ENCODE measurements at regions not wholly inside any gene's neighbourhood (a gene's known extent, or its start where the extent isn't known, plus 50 kb on each side); places are given as distances from the start of the nearest gene placed in this dataset.

GRCh38 chr2:7845332-7845731, 836.5 kb upstream of the ID2 start:
- TF ChIP-seq POLR2A (IDR thresholded peaks at IDR 0.05; ENCODE audit: low read depth, low read length) (no peak), POLR2AphosphoS5 (IDR thresholded peaks at IDR 0.05; ENCODE audit: low read depth, low read length) (no peak), SPI1 (IDR thresholded peaks at IDR 0.05; ENCODE audit: low read depth, low read length) (no peak), TAF1 (IDR thresholded peaks at IDR 0.05; ENCODE audit: low read depth, low read length) (no peak)

All from GM12891 (cell line).